Upper lobe of left lung (tissue), 6 donors: ENCODE measurements at regions not wholly inside any gene's neighbourhood (a gene's known extent, or its start where the extent isn't known, plus 50 kb on each side); places are given as distances from the start of the nearest gene placed in this dataset.

ENCODE experiments used
- ATAC-seq, 2 donors: fragments of 200-7000 bp; cut with Tn5 transposase; one replicate each; pipeline ENCODE4 v1.9.1; 2022; ENCODE audit warnings: mild to moderate bottlenecking in 2 of 2, moderate library complexity in 2 of 2; ENCODE audit not compliant: low FRiP score in 2 of 2
- DNase-seq, 2 donors: peaks; one replicate each; pipeline ENCODE4 v3.0.0-alpha.2; 2019 to 2020
- H3K27ac ChIP-seq, 4 donors: fragments of 200-600 bp; sonication (generic); one replicate each; pipeline ENCODE4 v1.5.1; 2016 to 2019
- H3K27me3 ChIP-seq, 4 donors: fragments of 200-600 bp; sonication (generic); one replicate each; pipeline ENCODE4 v1.5.1; 2017 to 2019
- H3K36me3 ChIP-seq, 4 donors: fragments of 200-600 bp; sonication (generic); one replicate each; pipeline ENCODE4 v1.5.1; 2016 to 2019
- H3K4me1 ChIP-seq, 4 donors: fragments of 200-600 bp; sonication (generic); one replicate each; pipeline ENCODE4 v1.5.1; 2018 to 2019
- H3K4me3 ChIP-seq, 4 donors: fragments of 200-600 bp; sonication (generic); one replicate each; pipeline ENCODE4 v1.5.1; 2017 to 2019; ENCODE audit warnings: mild to moderate bottlenecking in 2 of 4, moderate library complexity in 1 of 4
- H3K9me3 ChIP-seq, 4 donors: fragments of 200-600 bp; sonication (generic); one replicate each; pipeline ENCODE4 v1.5.1; 2018 to 2019
- EP300 ChIP-seq, 4 donors: sonication (generic); formaldehyde crosslinking; IDR thresholded peaks; one replicate each; pipeline ENCODE4 v1.5.1; 2017; ENCODE audit warnings: antibody characterized with exemption in 4 of 4, control low read depth in 2 of 4
- POLR2A ChIP-seq, 4 donors: fragments of 450-650 bp; IDR thresholded peaks; one replicate each; pipeline ENCODE4 v1.5.1; 2016 to 2017; ENCODE audit warnings: antibody characterized with exemption in 4 of 4, mild to moderate bottlenecking in 2 of 4
- POLR2AphosphoS5 ChIP-seq, 2 donors: sonication (generic); formaldehyde crosslinking; IDR thresholded peaks; one replicate each; pipeline ENCODE4 v1.5.1; 2017; ENCODE audit warnings: antibody characterized with exemption in 2 of 2
- WGBS, 2 donors: methylation state at CpG; one replicate each; pipeline ENCODE4 v1.1.5; 2017 to 2018; 5-methylcytosine and 5-hydroxymethylcytosine counted together
- TF ChIP-seq, protein P1 (sequence below), 6 experiments: fragments of 450-650 bp in 4 of 6; fragments of 200-600 bp in 2 of 6; sonication (generic) in 2 of 6; IDR thresholded peaks; one replicate each; pipeline ENCODE4 v1.5.1; 2016 to 2019; ENCODE audit warnings: antibody characterized with exemption in 6 of 6
- donor health status: DM: no; HTN: no; CAD: no; lungs with moderate emphysema.
- donor health status: DM: no; HTN: yes; CAD: no; lungs with severe emphysema.

DNA sequence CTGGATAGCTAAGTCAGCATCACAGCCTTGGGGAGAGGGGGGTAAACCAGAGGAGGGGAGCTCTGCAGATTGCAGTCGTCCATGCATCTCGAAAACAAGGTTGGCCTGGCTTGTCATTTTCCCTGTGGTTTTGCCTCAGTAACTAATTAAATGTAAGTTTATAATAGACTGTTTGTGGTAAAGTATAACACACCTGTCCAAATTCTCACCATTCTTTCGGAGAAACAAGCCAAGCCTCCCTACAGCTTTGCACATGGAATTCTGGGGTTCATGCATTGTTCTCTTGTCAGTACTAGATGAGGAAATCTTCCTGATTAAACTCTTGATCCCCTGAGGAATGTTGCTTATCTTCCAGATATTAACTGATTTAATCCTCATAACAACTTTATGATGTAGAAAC, 1065.2 kb upstream of the FAM98A start:
- H3K27ac ChIP-seq, result no peak overlapping the region
- 92% methylated on average over 3 of the region's 3 CpGs for WGBS, 2 donors

DNA sequence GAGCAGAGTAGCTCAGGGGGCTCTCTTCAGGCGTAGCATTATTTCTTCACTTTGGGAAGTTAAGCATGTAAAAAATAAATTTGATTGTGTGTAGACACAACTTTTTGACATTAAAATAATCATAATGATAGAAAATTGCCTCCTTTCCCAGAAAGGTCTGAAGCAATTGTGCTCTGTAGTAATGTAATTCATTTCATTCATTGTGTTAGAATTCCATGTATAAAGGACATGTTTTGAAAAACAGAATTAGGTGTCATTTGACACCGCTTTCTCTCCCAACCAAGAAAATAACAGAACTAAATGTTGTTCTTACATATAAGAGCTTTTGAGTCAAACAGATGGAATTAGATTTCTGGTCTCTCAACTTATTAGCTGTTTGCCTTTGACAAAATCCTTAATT, 1064.2 kb upstream of the FAM98A start:
- TF ChIP-seq POLR2AphosphoS5 (IDR thresholded peaks at IDR 0.05) (no peak), POLR2A (IDR thresholded peaks at IDR 0.05) (no peak), EP300 (IDR thresholded peaks at IDR 0.05) (no peak)
- TF ChIP-seq, protein P1, sequence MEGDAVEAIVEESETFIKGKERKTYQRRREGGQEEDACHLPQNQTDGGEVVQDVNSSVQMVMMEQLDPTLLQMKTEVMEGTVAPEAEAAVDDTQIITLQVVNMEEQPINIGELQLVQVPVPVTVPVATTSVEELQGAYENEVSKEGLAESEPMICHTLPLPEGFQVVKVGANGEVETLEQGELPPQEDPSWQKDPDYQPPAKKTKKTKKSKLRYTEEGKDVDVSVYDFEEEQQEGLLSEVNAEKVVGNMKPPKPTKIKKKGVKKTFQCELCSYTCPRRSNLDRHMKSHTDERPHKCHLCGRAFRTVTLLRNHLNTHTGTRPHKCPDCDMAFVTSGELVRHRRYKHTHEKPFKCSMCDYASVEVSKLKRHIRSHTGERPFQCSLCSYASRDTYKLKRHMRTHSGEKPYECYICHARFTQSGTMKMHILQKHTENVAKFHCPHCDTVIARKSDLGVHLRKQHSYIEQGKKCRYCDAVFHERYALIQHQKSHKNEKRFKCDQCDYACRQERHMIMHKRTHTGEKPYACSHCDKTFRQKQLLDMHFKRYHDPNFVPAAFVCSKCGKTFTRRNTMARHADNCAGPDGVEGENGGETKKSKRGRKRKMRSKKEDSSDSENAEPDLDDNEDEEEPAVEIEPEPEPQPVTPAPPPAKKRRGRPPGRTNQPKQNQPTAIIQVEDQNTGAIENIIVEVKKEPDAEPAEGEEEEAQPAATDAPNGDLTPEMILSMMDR (IDR thresholded peaks at IDR 0.05), result no peak
- 85 to 96% methylated on average over 2 of the region's 2 CpGs for WGBS, 2 donors
- no peaks in the 10 kb centered on the region for H3K9me3 ChIP-seq
- DNase-seq (no peak), ATAC-seq (no peak)
- no peaks in the 10 kb centered on the region for H3K27me3 ChIP-seq
- H3K36me3 ChIP-seq, result no peaks in the 10 kb centered on the region
- no peak overlapping the region for H3K4me3 ChIP-seq
- no peak overlapping the region for H3K27ac ChIP-seq
- H3K4me1 ChIP-seq, result no peaks in the 10 kb centered on the region

More for the DNA sequence above, 1065.2 kb upstream of the FAM98A start:
- Histone ChIP-seq H3K36me3 (no peaks in the 10 kb centered on the region), H3K4me3 (no peak overlapping the region), H3K9me3 (no peaks in the 10 kb centered on the region), H3K4me1 (no peaks in the 10 kb centered on the region), H3K27me3 (no peaks in the 10 kb centered on the region)
- no peak for ATAC-seq
- TF ChIP-seq EP300 (IDR thresholded peaks at IDR 0.05) (no peak), POLR2AphosphoS5 (IDR thresholded peaks at IDR 0.05) (no peak), POLR2A (IDR thresholded peaks at IDR 0.05) (no peak)
- TF ChIP-seq, protein P1 (IDR thresholded peaks at IDR 0.05), result no peak
- DNase-seq, result no peak

DNA sequence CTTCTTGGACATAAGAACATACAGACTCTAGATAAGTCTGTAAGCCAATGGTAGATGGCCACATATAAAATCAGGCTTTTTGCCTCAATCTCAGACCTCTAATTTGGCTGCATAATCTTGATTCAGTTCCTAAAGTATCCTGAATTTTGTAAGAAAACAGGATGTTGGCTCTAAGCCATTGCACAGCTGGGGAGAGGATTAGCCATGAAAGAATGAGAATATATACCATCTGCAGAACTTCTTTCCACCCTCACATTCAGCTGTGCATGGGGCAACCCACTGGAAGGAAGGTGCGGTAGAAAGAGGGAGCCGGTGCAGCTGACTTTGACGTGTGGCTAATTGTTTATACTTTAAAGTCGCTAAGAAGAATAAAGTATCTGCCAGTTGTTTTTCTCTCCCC, 1061.6 kb upstream of the FAM98A start:
- DNase-seq (no peak), ATAC-seq (no peak)
- 55 to 56% methylated on average over 4 of the region's 4 CpGs for WGBS, 2 donors
- TF ChIP-seq EP300 (IDR thresholded peaks at IDR 0.05) (no peak), POLR2AphosphoS5 (IDR thresholded peaks at IDR 0.05) (no peak), POLR2A (IDR thresholded peaks at IDR 0.05) (no peak)
- TF ChIP-seq, protein P1 (IDR thresholded peaks at IDR 0.05), result no peak
- Histone ChIP-seq H3K27ac (no peak overlapping the region), H3K4me3 (no peak overlapping the region), H3K27me3 (no peaks in the 10 kb centered on the region), H3K9me3 (no peaks in the 10 kb centered on the region), H3K36me3 (no peaks in the 10 kb centered on the region), H3K4me1 (no peaks in the 10 kb centered on the region)

DNA sequence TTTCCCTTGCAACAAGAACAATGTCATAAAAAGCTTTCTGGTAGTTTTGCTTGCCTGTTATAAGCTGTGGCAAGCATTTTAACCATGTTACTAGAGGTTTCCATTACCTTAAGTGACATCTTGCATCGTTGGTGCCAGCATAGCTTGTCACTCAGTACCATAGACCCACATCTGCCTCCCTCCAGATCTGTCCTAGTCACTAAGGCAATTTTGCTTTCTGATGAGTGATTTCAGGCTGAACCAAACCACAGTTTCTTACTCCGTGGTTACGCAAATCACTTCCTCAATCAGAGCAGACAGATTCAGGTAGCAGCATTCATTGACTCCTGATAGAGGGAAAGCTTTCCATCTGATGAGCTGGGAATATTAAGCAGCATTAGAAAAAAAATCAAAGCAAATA, 1057.5 kb upstream of the FAM98A start:
- DNase-seq (no peak), ATAC-seq (no peak)
- Histone ChIP-seq H3K9me3 (no peaks in the 10 kb centered on the region), H3K4me3 (no peak overlapping the region), H3K4me1 (no peaks in the 10 kb centered on the region), H3K27me3 (no peaks in the 10 kb centered on the region), H3K27ac (no peak overlapping the region), H3K36me3 (no peaks in the 10 kb centered on the region)
- WGBS, 2 donors, result 73 to 74% methylated on average over 3 of the region's 3 CpGs
- TF ChIP-seq EP300 (IDR thresholded peaks at IDR 0.05), result no peak
- TF ChIP-seq, protein P1 (IDR thresholded peaks at IDR 0.05), result no peak
- TF ChIP-seq POLR2A (IDR thresholded peaks at IDR 0.05), result no peak
- no peak for TF ChIP-seq POLR2AphosphoS5 (IDR thresholded peaks at IDR 0.05)

DNA sequence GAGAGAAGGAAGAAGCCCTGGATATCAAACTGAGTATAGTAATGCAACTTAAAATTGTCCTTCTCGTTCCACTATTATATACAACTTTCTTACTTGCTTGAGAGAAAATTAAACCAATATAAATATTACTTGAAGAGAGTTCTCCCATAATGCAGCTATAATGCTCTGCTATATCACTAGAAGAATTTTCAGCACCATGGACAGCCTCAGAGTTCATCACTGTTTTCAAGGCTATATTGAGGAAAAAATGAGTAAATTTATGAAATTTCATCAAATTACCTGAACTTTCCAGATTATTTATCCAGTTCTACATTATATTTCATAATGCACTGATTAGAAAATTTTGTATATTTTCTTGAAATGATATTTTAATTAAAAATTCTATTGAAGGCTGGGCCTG, 1053.5 kb upstream of the FAM98A start:
- Histone ChIP-seq H3K36me3 (no peaks in the 10 kb centered on the region), H3K4me1 (no peaks in the 10 kb centered on the region), H3K9me3 (no peaks in the 10 kb centered on the region), H3K4me3 (no peak overlapping the region), H3K27ac (no peak overlapping the region), H3K27me3 (no peaks in the 10 kb centered on the region)
- no peak for TF ChIP-seq POLR2A (IDR thresholded peaks at IDR 0.05)
- no peak for TF ChIP-seq POLR2AphosphoS5 (IDR thresholded peaks at IDR 0.05)
- no peak for TF ChIP-seq EP300 (IDR thresholded peaks at IDR 0.05)
- TF ChIP-seq, protein P1 (IDR thresholded peaks at IDR 0.05), result no peak
- 62 to 65% methylated on average over 1 of the region's 1 CpG for WGBS, 2 donors
- ATAC-seq, result no peak
- DNase-seq, result no peak
